Stimulated activated CD4-positive, alpha-beta T cell treated with anti-CD3 and anti-CD28 coated beads, TNF-alpha, amount 100 ng/mL, for 1 hour (primary cell): ENCODE measurements at regions not wholly inside any gene's neighbourhood (a gene's known extent, or its start where the extent isn't known, plus 50 kb on each side); places are given as distances from the start of the nearest gene placed in this dataset.
"Not testable (repeated sequence)": the region's sequence is repeated elsewhere in the genome, so short reads cannot be mapped to it uniquely, and the experiment has no call there.

Experiments used
- DNase-seq, 3 donors: peaks; one replicate each; pipeline ENCODE4 v3.0.0-alpha.2; 2020; ENCODE audit warnings: low read depth in 3 of 3, low spot score in 1 of 3

DNA sequence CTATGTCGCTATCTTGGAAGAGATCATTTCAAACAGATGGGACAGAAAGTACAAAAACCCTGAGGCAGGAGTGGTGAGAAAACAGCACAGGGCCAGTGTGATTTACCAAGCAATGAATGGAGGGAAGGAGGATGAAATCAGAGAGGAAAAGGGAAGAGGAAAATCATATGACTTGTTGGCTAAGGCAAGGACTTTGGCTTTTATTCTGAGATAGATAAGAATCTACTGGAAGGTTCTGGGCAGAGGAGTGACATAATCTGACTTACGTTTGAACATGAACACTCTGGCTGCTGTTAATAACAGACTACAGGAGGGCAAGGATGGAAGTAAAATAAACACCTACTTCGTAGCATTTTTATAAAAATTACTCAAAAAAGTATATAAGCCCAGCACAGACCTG is 207.8 kb upstream of the SLC7A11 start:
- DNase-seq = no peak

DNA sequence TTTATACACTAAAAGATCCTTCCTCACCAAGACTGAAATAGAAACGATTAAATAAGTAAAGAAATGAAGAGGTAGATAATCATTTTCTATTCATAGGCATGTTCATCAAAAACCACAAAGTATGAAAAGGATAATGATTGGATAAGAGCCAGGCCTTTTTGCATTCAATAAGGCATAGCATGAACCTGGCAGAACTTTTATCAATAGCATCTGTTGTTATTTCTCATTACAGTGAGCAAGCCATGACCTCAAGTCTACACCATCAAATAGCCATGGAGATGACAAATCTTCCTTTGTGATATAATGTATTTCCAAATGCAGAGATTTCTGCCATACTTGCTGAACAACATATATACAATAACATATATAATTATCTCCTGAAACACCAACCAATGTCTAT is 206.0 kb upstream of the SLC7A11 start:
- no peak for DNase-seq

DNA sequence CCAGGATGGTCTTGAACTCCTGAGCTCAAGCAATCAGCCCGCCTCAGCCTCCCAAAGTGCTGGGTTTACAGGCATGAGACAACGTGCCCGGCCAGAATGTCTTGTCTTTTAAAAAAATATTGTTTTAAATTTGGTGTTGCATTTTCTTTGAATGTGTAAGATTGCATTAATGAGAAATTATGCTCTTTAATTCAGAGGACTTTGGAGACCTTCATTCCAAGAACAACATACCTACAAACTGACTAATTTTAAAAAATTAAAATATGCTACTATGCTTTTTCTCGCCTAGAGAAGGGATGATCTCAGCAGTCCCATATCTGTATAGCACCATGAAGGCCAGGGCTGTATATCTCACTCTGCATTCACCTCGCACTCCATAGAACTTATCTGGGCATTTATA is 204.3 kb upstream of the SLC7A11 start:
- DNase-seq = no peak

DNA sequence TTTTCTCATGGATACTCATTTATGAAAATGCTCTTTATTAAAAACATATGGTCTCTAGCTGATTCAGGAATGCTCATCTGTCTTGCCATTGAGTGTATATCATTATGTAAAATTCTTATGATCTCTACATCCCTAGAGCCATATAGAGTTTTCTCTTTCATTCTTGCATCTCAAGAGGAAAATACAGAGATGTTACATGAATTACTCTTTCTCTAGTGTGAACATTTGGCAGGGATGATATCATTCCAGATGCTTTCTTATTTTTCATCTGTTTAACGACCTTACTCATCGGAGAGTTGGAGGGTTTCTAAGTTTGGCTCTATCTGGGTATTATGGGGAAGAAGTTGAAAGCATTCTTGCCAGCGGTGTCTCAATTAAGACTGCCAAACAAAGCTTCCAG is 202.9 kb upstream of the SLC7A11 start:
- DNase-seq = no peak

DNA sequence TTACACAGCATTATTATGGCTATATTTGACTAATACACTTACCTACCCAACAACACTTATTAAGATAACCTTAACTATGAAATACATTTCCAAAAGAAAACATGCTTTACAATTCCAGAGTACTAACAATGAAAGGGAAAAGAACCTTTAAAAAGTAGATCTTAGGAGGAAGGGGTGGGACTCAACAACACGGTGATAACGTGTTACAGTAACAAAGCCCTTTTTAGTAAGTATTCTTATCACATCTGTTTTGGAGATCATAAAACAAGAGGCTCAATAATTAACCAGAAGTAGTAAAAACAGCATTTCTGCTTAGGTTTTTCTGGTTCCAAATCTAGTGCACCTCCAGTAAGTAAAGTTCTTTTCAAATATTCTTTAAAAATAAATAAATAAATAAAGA is 202.1 kb upstream of the SLC7A11 start:
- no peak for DNase-seq

DNA sequence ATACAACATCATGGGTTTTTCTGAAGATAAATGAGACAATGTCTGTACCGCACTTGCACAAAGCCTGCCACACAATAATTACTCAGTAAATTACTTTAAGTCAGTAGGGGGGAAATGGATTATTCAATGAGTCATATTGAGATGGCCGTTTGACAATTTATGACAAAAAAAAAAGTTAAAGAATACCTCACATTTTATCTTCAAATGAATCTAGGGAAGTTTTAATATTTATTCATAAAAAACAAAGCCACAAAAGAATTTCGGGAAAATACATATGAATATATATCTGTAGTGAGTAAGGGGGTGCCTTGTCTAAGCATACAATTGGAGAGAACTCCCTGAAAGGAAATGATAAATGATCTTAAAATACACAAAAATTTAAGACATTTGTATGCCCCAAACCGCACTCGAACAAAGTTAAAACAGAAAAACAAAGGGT is 197.0 kb upstream of the SLC7A11 start:
- no peak for DNase-seq

- DNase-seq = no peak
These were observed 196.5 kb upstream of the SLC7A11 start for GRCh38 chr4:138438608-138439007.

GRCh38 chr4:138437263-138437851 is 195.2 kb upstream of the SLC7A11 start:
- no peak for DNase-seq

GRCh38 chr4:138435733-138436132 is 193.6 kb upstream of the SLC7A11 start:
- DNase-seq = not testable (repeated sequence)

- DNase-seq = not testable (repeated sequence)
These were observed 192.9 kb upstream of the SLC7A11 start for GRCh38 chr4:138435046-138435445.

GRCh38 chr4:138428611-138429010 is 186.5 kb upstream of the SLC7A11 start:
- no peak for DNase-seq

DNA sequence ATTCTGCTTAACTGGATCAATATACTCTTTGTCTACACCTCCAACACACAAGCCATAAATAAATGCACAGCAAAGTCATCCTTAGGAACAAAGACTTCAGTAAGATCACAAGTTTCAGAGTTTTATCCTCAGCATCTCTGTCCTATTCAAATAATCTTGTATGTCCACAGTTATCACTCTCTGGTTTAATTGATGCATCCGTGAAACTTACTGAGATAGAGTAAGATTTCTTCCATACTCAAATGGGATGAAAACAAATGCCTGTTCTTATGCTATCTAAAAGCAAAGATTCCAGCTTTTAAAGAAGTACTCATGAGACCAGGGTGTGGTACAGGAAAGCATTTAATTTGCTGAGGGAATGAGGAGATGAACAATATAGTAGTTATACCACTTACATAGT is 184.6 kb upstream of the SLC7A11 start:
- no peak for DNase-seq

GRCh38 chr4:138420471-138420870 is 178.3 kb upstream of the SLC7A11 start:
- no peak for DNase-seq

- DNase-seq = no peak
These were observed 172.1 kb upstream of the SLC7A11 start for GRCh38 chr4:138414202-138414601.

DNA sequence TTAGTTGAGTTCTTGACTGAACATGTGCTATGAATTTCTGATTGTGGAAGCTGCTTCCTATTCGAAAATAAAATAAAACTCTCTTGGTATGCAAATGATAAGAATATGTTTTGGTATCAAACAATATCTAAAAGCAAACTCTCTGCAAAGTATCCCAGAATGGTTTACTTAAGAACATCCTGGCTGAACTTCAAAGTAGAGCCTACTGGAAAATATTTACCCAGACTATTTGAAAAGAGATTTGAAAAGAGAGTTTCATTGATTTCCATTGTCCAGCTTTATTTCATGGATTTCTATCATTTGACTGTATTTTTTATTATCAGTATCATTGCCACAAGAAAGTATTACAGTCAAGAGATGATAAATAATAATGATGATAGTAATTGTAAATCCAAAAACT is 171.1 kb upstream of the SLC7A11 start:
- no peak for DNase-seq

DNA sequence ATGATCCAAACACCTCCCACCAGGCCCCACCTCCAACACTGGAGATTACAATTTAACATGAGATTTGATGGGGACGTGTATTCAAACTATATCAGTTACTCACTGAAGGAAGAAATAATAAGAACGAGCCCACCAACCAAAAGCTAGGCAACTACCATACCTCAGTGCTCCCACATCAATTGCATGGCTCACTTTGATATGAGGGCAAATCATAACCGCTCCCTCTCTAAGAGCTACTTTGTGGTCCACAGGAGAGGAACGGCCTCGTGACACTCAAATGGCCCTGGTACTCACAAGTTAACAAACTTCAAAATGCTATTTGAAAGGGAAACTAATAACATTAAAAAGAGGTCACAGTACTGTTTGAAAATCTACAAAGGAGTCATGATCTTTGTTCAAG is 170.7 kb upstream of the SLC7A11 start:
- no peak for DNase-seq

GRCh38 chr4:138410266-138410665 is 168.1 kb upstream of the SLC7A11 start:
- DNase-seq = no peak

DNA sequence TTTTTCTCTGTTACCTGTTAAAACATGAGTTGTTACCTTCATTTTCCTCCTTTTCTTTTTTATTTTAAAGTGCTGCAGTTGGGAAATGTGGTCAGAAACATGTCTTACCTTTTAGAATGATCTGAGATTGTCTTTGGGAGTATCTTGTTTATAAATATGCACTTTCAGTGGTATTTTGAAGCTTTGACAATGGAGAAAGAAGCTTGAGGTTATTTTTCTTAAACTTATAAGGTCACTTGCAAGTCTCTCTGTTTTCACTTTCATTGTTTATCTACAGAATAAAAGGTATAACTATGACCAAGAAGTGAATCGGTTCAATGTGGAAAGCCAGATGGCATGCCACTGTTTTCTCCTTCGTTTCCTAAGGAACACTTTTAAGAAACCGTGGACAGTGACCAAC is 167.5 kb upstream of the SLC7A11 start:
- DNase-seq = no peak

- no peak for DNase-seq
These were observed 166.6 kb upstream of the SLC7A11 start for GRCh38 chr4:138408758-138409157.

GRCh38 chr4:138407329-138407728 is 165.2 kb upstream of the SLC7A11 start:
- no peak for DNase-seq

GRCh38 chr4:138406876-138407275 is 164.7 kb upstream of the SLC7A11 start:
- DNase-seq = no peak

GRCh38 chr4:138405934-138406567 is 163.9 kb upstream of the SLC7A11 start:
- DNase-seq = no peak

DNA sequence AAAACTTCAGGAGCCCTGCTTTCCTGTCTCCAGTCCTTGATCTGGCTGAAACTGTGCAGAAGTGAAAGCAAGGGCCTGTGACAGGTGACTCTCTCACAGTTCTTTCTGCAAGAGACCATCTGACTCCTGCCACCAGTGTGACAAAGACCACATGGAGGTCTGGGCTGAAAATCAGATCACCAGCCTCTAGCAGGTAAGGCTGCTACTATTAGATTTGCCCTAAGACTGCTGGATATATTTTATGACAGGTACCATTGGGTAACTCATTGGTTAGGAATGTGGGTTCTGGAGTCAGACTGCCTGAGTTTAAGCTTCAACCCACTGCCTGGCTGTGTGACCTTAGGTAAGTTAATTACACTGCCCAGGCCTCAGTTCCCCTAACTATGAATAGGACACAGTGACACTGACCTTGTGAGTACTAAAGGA is 163.3 kb upstream of the SLC7A11 start:
- DNase-seq = no peak
